IgD-negative memory B cell (primary cell): ENCODE measurements at regions not wholly inside any gene's neighbourhood (a gene's known extent, or its start where the extent isn't known, plus 50 kb on each side); places are given as distances from the start of the nearest gene placed in this dataset.
"Not testable (repeated sequence)": the region's sequence is repeated elsewhere in the genome, so short reads cannot be mapped to it uniquely, and the experiment has no call there.

ENCODE experiments used
- H3K27ac Mint-ChIP-seq, 3 donors: one replicate each; pipeline ENCODE4 v1.8.0; 2020 to 2022; ENCODE audit warnings: mild to moderate bottlenecking in 3 of 3, mixed read lengths in 3 of 3, moderate library complexity in 1 of 3
- H3K27me3 Mint-ChIP-seq: one replicate; pipeline ENCODE4 v1.8.0; 2021; ENCODE audit warnings: mixed read lengths
- H3K36me3 Mint-ChIP-seq: one replicate; pipeline ENCODE4 v1.8.0; 2020; ENCODE audit warnings: mild to moderate bottlenecking, mixed read lengths
- H3K4me1 Mint-ChIP-seq, 3 donors: one replicate each; pipeline ENCODE4 v1.8.0; 2020 to 2022; ENCODE audit warnings: mixed read lengths in 3 of 3, mild to moderate bottlenecking in 1 of 3
- H3K4me3 Mint-ChIP-seq, 4 donors: one replicate each; pipeline ENCODE4 v1.8.0; 2020 to 2022; ENCODE audit warnings: mild to moderate bottlenecking in 4 of 4, mixed read lengths in 4 of 4, moderate library complexity in 3 of 4
- H3K9me3 Mint-ChIP-seq, 3 donors: one replicate each; pipeline ENCODE4 v1.8.0; 2020 to 2021; ENCODE audit warnings: mixed read lengths in 3 of 3, mild to moderate bottlenecking in 1 of 3

DNA sequence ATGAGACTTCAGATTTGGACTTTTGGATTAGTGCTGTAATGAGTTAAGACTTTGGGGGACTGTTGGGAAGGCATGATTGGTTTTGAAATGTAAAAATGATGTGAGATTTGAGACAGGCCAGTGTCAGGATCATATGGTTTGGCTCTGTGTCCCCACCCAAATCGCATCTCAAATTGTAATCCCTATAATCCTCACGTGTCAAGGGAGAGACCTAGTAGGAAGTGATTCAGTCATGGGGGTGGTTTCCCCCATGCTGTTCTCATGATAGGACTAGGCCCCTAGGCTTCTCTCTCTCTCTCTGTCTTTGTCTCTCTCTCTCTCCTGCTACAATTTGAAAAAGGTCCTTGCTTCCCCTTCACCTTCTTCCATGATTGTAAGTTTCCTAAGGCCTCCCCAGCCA lies 473.3 kb upstream of the CD180 start:
- peaks cover 3% of the 10 kb centered on the region for H3K27me3 Mint-ChIP-seq
- no peak overlapping the region for H3K27ac Mint-ChIP-seq
- peaks cover 0 to 4% (median 3%) of the 10 kb centered on the region in 3 donors for H3K9me3 Mint-ChIP-seq
- no peak overlapping the region for H3K4me3 Mint-ChIP-seq
- H3K36me3 Mint-ChIP-seq, result peaks cover 1% of the 10 kb centered on the region
- no peaks in the 10 kb centered on the region for H3K4me1 Mint-ChIP-seq

DNA sequence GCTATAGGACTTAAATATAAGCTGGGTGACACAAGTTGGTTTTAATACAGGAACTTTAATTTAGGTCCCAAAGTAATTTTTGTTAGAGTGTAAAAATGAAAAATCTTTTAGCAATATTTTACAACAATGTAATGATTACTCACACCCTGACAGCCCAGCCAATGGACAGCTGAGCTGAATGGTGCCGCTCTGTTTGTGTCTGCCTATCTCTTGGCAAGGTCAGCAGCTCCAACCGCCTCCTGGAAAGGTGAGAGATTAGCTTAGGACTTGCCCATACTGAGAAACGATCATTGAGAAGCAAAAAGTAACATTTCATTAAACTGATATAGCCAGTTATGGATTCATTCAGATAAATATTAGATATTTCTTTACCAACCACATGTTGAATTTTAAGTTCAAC lies 463.6 kb upstream of the CD180 start:
- Mint-ChIP-seq H3K9me3 (peaks cover 0 to 4% (median 2%) of the 10 kb centered on the region in 3 donors), H3K27ac (no peak overlapping the region), H3K4me1 (no peaks in the 10 kb centered on the region), H3K36me3 (no peaks in the 10 kb centered on the region), H3K4me3 (no peak overlapping the region), H3K27me3 (no peaks in the 10 kb centered on the region)

DNA sequence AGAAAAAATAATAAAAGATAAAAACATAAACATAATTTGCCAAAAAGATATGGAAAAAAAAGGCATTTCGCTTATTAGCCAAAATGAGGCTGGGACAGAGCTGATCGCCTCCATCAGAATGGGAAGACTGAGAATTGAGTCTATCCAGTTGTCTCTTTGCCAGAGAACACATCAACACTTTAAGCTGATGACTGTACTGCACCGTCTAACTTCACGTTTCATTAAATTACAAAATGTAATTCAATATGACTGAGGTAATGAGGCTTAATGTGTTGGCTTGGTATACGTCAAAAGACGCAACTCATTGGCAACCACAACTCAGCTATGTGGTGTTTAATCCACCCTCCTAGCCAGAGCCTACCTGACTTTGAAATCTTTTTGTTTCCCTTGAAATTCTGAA lies 462.7 kb upstream of the CD180 start:
- H3K4me1 Mint-ChIP-seq, result no peaks in the 10 kb centered on the region
- no peak overlapping the region for H3K4me3 Mint-ChIP-seq
- peaks cover 0 to 4% (median 2%) of the 10 kb centered on the region in 3 donors for H3K9me3 Mint-ChIP-seq
- no peaks in the 10 kb centered on the region for H3K27me3 Mint-ChIP-seq
- H3K36me3 Mint-ChIP-seq, result no peaks in the 10 kb centered on the region
- H3K27ac Mint-ChIP-seq, result no peak overlapping the region

DNA sequence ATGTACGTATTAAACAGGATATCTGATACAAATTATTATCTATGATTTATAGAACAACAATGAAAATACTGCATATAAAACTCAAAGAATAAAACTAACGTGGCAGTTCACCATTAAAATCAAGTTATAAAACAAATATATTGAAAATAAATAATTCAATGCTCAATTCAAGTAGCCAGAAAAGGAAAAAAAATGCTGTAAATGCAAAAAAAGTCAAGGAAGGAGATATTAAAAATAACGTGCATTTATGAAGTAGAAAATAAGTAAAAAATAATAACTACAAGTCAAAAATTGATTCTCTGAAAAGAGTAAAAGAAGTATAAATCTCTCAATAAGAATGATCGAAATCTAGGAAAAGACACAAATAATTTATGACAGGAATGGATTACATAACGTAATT lies 460.5 kb upstream of the CD180 start:
- H3K9me3 Mint-ChIP-seq, result peaks cover 0 to 1% (median 0%) of the 10 kb centered on the region in 3 donors
- H3K27ac Mint-ChIP-seq, result no peak overlapping the region
- H3K4me1 Mint-ChIP-seq, result no peaks in the 10 kb centered on the region
- H3K27me3 Mint-ChIP-seq, result no peaks in the 10 kb centered on the region
- no peaks in the 10 kb centered on the region for H3K36me3 Mint-ChIP-seq
- H3K4me3 Mint-ChIP-seq, result no peak overlapping the region

DNA sequence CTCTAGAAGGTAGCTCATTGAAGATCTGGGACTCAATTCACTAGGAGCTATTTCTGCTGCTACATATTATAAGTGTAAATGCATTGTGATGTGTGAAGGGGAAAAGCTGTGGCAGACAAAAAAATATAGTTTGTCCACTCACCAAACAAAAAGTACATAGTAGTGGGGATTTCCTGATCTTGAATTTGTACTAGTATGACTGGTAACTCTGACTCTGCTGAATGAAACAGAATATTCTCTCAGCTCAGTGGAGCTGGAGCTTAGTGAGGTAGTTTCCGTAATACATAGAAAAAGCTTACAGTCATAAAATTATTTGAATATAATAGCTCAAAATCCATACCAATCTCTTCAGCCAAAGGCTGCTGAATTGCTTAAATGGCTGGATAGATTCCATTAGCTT lies 455.6 kb upstream of the CD180 start:
- Mint-ChIP-seq H3K27ac (no peak overlapping the region), H3K4me3 (no peak overlapping the region), H3K4me1 (no peaks in the 10 kb centered on the region), H3K36me3 (no peaks in the 10 kb centered on the region), H3K9me3 (no peaks in the 10 kb centered on the region), H3K27me3 (peaks cover 2% of the 10 kb centered on the region)

DNA sequence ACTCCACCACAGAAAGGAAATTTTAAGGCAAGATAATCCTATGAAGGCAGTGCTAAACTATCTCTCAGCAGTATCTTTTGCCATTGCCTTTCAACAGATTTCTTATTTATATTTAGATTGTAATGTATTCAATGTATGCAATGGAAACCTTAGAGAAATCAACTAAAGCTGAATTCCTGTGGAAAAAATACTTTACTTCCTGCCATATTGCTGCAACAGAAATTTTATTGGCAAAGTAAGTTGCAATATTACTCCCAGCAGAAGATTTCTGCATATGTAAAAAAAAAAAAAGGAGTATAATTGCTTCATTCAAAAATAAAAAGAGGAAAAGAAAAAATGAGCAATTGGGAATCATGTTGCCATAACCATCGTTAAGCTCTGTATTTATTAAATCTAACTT lies 454.6 kb upstream of the CD180 start:
- Mint-ChIP-seq H3K4me1 (peaks cover 0 to 1% (median 0%) of the 10 kb centered on the region in 3 donors), H3K9me3 (no peaks in the 10 kb centered on the region), H3K27ac (no peak overlapping the region), H3K27me3 (peaks cover 2% of the 10 kb centered on the region), H3K36me3 (no peaks in the 10 kb centered on the region), H3K4me3 (no peak overlapping the region)

DNA sequence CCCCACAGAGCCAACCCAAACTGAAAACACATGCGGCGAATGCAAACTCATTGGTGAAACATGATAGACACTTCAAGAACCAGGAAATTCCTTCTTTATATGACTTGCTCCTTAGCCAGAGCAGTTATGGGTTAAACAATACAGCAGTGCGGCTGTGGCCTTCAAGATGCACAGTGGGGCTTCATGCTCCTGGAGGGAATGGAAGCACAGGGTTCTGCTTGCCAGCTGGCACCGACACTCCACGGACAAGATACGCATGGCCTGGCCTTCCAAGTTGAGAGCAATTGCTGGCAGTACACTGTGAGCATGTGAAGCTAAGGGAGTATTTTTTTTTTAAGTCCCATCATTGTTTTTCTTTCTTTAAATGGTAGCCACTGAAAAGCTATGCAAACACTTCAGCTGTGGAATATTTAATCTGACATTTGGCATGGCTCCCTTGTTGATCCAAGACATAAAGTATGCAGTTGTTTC lies 451.6 kb upstream of the CD180 start:
- H3K9me3 Mint-ChIP-seq, result peaks cover 0 to 10% (median 2%) of the 10 kb centered on the region in 3 donors
- no peaks in the 10 kb centered on the region for H3K36me3 Mint-ChIP-seq
- H3K27ac Mint-ChIP-seq, result no peak overlapping the region
- peaks cover 2% of the 10 kb centered on the region for H3K27me3 Mint-ChIP-seq
- peaks cover 0 to 1% (median 0%) of the 10 kb centered on the region in 3 donors for H3K4me1 Mint-ChIP-seq
- no peak overlapping the region for H3K4me3 Mint-ChIP-seq

DNA sequence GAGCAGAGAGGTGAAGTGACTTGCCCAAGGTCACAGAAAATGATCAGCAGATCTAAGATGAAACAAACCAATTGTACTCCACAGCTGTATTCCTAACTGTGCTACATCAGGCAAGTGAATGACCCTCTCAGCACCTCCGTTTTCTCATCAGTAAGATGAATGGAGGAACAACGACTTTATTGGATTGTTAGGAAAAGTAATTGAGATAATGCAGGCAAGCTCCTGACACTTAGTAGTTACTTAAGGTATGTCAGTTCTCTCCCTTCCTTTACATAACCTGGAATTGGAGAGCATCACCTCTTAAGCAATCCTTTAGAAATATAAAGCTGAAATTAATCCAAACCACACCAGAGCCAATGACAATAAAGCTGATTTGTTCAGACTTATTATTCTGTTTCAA lies 451.2 kb upstream of the CD180 start:
- H3K27ac Mint-ChIP-seq, result no peak overlapping the region
- peaks cover 0 to 10% (median 2%) of the 10 kb centered on the region in 3 donors for H3K9me3 Mint-ChIP-seq
- H3K27me3 Mint-ChIP-seq, result peaks cover 2% of the 10 kb centered on the region
- H3K4me3 Mint-ChIP-seq, result no peak overlapping the region
- peaks cover 0 to 1% (median 0%) of the 10 kb centered on the region in 3 donors for H3K4me1 Mint-ChIP-seq
- no peaks in the 10 kb centered on the region for H3K36me3 Mint-ChIP-seq

DNA sequence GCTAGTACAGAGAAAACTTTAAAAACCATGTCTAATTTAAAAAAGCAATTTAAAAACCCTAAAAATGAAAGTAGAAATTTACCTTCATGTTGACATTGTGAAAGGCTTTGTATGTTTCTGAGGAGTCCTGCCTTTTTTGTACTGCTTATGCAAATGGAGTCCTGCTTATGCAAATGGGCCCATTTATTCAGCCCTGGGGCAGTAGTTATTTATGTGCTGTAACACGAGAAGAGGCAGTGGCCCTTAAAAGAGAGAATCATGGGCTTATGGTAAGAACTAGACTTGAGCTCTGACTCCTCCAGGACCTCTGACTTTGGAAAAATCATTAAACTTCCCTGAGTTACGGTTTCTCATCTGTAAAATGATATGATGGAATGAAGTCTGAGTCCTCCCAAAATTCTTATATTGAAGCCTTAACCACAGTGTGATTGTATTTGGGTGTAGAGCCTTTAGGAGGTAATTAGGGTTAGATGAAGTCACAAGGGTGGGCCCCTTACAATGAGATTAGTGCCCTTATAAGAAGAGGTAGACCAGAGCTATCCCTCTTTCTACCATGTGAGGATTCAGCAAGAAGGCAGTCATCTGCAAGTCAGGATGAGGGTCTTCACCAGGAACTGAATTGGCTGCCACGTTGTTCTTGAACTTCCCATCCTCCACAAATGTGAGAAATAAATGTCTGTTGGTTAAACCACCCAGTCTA lies 447.8 kb upstream of the CD180 start:
- Mint-ChIP-seq H3K4me3 (no peak overlapping the region), H3K9me3 (peaks cover 0 to 10% (median 2%) of the 10 kb centered on the region in 3 donors), H3K27ac (no peak overlapping the region), H3K4me1 (peaks cover 0 to 1% (median 0%) of the 10 kb centered on the region in 3 donors), H3K27me3 (no peaks in the 10 kb centered on the region), H3K36me3 (no peaks in the 10 kb centered on the region)

DNA sequence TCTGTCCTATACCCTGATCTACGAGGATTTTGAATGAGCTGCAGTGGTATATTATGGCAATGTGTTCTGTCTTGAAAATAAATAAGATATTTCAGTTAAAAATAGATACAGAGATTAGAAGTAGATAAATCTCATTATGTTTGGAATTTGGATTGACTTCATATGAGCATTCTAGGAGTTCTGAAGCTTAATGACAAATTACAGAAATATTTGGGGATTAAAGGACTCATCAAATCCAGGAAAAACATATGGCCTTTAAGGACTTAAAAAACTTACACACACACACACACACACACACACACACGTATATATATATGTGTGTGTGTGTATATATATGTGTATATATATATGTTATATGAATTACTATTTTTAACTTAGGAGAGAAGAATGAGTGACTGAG lies 446.9 kb upstream of the CD180 start:
- no peak overlapping the region for H3K27ac Mint-ChIP-seq
- H3K4me1 Mint-ChIP-seq, result peaks cover 0 to 1% (median 1%) of the 10 kb centered on the region in 3 donors
- H3K36me3 Mint-ChIP-seq, result no peaks in the 10 kb centered on the region
- H3K27me3 Mint-ChIP-seq, result no peaks in the 10 kb centered on the region
- H3K4me3 Mint-ChIP-seq, result no peak overlapping the region
- H3K9me3 Mint-ChIP-seq, result peaks cover 0 to 10% (median 2%) of the 10 kb centered on the region in 3 donors

DNA sequence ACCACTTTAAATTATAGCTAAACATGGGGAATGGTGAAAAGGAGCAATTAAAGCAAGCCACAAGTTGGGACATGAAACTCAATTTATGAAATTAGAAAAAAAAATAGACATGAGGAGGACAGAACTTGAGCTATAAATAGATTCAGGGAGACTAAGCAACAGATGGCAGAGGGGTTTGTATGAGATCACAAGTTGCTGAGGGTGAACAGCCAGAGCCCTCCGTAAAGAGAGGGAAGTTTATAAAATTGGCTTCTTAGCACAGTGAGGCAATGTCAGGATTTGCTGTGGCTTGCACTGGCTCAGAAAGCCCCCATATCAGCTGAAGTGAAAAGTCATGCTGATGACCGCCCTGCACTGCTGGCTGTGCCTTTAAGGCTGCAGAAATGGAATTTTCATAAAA lies 443.4 kb upstream of the CD180 start:
- Mint-ChIP-seq H3K9me3 (peaks cover 0 to 7% (median 2%) of the 10 kb centered on the region in 3 donors), H3K27ac (no peak overlapping the region), H3K4me1 (peaks cover 0 to 1% (median 0%) of the 10 kb centered on the region in 3 donors), H3K27me3 (no peaks in the 10 kb centered on the region), H3K36me3 (no peaks in the 10 kb centered on the region), H3K4me3 (no peak overlapping the region)

DNA sequence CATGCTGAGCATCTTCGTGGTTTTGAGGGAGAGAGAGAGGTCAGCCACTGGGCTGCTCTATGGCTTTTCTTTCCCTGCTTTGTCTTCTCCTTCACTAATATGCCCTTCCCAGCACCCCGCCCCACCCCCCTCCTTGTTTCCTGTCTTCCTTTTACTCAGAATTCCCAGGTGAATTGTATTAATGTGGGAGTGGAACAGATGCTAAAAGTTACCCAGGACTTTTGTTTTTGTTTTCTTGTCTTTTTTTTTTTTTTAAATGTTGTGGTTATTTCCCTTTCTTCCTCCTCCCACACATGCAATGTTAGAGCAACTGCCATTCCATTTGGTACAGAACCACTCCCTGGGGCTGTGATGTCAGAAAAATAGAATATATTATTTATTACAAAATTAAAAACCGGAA lies 442.7 kb upstream of the CD180 start:
- peaks cover 0 to 1% (median 0%) of the 10 kb centered on the region in 3 donors for H3K4me1 Mint-ChIP-seq
- peaks cover 0 to 4% (median 2%) of the 10 kb centered on the region in 3 donors for H3K9me3 Mint-ChIP-seq
- H3K36me3 Mint-ChIP-seq, result no peaks in the 10 kb centered on the region
- H3K27me3 Mint-ChIP-seq, result no peaks in the 10 kb centered on the region
- H3K4me3 Mint-ChIP-seq, result no peak overlapping the region
- H3K27ac Mint-ChIP-seq, result no peak overlapping the region

DNA sequence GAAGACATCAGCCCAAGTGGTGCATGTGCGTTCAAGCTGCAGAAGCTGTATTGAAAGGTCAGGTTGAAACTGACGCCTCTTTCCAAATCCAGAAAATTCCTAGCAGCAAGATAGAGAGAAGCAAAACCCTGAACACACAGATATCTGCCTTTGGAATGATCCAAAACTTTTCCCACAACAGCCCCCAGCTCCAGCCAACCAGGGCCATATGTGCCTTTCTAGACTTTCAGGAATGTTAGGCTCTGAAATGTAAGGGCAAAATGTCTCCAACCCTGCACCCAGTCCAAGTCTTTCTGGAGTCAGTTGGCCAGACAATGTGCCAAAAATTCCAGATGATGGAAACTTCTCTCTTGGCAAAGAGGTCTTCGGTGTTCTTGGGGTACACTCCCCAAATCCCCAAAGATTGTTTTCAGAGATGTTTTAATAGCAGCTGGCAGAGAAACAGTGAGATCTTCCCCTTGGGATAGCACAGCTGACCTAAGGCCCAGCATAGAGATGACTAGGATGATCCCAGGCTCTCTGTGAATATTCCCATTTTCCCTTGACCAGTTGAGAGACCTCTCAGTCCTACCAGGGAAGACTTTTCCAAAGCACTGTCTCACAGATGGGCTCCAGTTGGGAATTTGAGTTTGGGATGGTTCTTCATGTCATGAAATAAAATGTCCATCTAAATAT lies 440.4 kb upstream of the CD180 start:
- Mint-ChIP-seq H3K4me1 (peaks cover 0 to 1% (median 0%) of the 10 kb centered on the region in 3 donors), H3K27ac (no peak overlapping the region), H3K4me3 (no peak overlapping the region), H3K9me3 (peaks cover 0 to 5% (median 0%) of the 10 kb centered on the region in 3 donors), H3K27me3 (peaks cover 3% of the 10 kb centered on the region), H3K36me3 (no peaks in the 10 kb centered on the region)

DNA sequence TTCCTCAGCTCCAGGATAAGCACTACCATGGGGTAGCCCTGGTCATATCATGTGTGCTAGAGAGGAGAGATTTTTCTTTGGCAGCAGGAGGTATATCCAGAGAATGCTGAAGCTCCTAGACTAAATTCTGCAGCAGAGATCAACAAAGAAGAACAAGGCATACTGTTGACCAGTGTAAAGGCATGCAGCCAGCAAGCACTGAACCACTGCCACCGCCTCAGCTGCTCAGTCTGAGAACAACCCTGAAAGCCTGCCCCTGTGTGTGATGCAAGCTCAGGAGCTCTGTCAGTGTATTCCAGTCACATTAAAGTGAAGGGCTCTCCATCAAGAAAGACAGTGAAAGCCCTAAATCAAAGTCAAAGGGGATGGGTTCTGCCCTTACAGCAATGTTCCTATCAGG lies 439.5 kb upstream of the CD180 start:
- Mint-ChIP-seq H3K9me3 (peaks cover 0 to 5% (median 2%) of the 10 kb centered on the region in 3 donors), H3K27me3 (peaks cover 3% of the 10 kb centered on the region), H3K27ac (no peak overlapping the region), H3K4me1 (peaks cover 0 to 1% (median 0%) of the 10 kb centered on the region in 3 donors), H3K4me3 (no peak overlapping the region), H3K36me3 (peaks cover 1% of the 10 kb centered on the region)

DNA sequence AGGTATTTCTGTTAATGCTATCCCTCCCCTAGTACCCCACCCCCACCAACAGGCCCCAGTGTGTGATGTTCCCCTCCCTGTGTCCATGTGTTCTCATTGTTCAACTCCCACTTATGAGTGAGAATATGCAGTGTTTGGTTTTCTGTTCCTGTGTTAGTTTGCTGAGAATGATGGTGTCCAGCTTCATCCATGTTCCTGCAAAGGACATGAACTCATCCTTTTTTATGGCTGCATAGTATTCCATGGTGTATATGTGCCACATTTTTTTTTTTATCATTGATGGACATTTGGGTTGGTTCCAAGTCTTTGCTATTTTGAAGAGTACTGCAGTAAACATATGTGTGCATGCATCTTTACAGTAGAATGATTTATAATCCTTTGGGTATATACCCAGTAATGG lies 430.5 kb upstream of the CD180 start:
- H3K36me3 Mint-ChIP-seq, H3K4me3 Mint-ChIP-seq, H3K27ac Mint-ChIP-seq, H3K9me3 Mint-ChIP-seq, H3K27me3 Mint-ChIP-seq, H3K4me1 Mint-ChIP-seq: not testable (repeated sequence)

DNA sequence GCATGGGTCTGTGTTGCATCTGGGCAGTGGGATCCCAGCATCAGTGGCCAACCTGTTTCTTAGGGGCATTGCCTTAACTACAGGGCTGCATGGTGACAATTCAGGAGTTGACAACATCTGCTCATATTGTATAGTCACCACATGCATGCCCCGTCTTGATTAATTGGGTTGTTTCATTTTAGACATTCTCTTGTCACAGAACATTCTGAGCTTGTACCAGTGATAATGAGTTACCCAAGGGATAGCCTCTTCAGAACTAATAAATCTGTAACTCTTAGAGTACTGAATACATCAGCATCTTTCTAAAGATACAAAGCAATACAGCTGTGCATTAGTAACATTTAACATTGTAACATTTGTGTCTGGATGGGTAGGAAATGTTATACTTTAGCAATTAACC lies 426.5 kb upstream of the CD180 start:
- Mint-ChIP-seq H3K36me3 (no peaks in the 10 kb centered on the region), H3K4me1 (no peaks in the 10 kb centered on the region), H3K9me3 (peaks cover 0 to 6% (median 2%) of the 10 kb centered on the region in 3 donors), H3K4me3 (no peak overlapping the region), H3K27ac (no peak overlapping the region), H3K27me3 (peaks cover 3% of the 10 kb centered on the region)
